H1 (cell line): ENCODE measurements at regions not wholly inside any gene's neighbourhood (a gene's known extent, or its start where the extent isn't known, plus 50 kb on each side); places are given as distances from the start of the nearest gene placed in this dataset.
A peak's percentile ranks its signal among the peaks of the same experiment; 100 is the strongest.

ENCODE experiments used
- CBX8 ChIP-seq: fragments of 300-800, 300-1000 bp; sonication (generic); IDR thresholded peaks from 2 replicates; pipeline ENCODE4 v1.7.1; 2016; ENCODE audit warnings: low read depth, low read length, borderline replicate concordance
- CEBPB ChIP-seq: IDR thresholded peaks from 2 replicates; pipeline ENCODE4 v1.6.1; 2012; ENCODE audit warnings: low read depth, low read length
- CHD2 ChIP-seq: IDR thresholded peaks from 2 replicates; pipeline ENCODE4 v1.6.1; 2012; ENCODE audit warnings: low read length, improper control_type of control experiment
- GABPA ChIP-seq: IDR thresholded peaks from 2 replicates; pipeline ENCODE4 v1.6.1; 2011; ENCODE audit warnings: mild to moderate bottlenecking, low read length, moderate library complexity, borderline replicate concordance; ENCODE audit not compliant: insufficient read depth
- KDM1A ChIP-seq: fragments of 200-600, 300-600 bp; sonication (generic); IDR thresholded peaks from 2 replicates; pipeline ENCODE4 v1.7.1; 2016; ENCODE audit warnings: mild to moderate bottlenecking, low read length, borderline replicate concordance
- MAFK ChIP-seq: IDR thresholded peaks from 2 replicates; pipeline ENCODE4 v1.6.1; 2012; ENCODE audit warnings: low read depth, mild to moderate bottlenecking, improper control_type of control experiment, low read length
- POU5F1 ChIP-seq: IDR thresholded peaks from 2 replicates; pipeline ENCODE4 v1.6.1; 2011; ENCODE audit warnings: low read depth, mild to moderate bottlenecking, low read length, moderate library complexity
- RAD21 ChIP-seq, 2 experiments: IDR thresholded peaks in 1 of 2; conservative IDR thresholded peaks in 1 of 2; 2 replicates each; pipeline ENCODE4 v1.6.1; 2011; ENCODE audit warnings: low read depth in 2 of 2, low read length in 2 of 2, improper control_type of control experiment in 1 of 2, inconsistent platforms in 1 of 2, mild to moderate bottlenecking in 1 of 2, moderate library complexity in 1 of 2
- ZNF274 ChIP-seq: IDR thresholded peaks from 2 replicates; pipeline ENCODE4 v1.7.0; 2012; ENCODE audit warnings: low read length, borderline replicate concordance; ENCODE audit errors: extremely low read depth
- TF ChIP-seq, protein P1 (sequence below): fragments of 300-600 bp; sonication (generic); IDR thresholded peaks from 2 replicates; pipeline ENCODE4 v1.7.1; 2012; ENCODE audit warnings: low read length, moderate library complexity, mild to moderate bottlenecking, inconsistent platforms; ENCODE audit not compliant: insufficient replicate concordance

DNA sequence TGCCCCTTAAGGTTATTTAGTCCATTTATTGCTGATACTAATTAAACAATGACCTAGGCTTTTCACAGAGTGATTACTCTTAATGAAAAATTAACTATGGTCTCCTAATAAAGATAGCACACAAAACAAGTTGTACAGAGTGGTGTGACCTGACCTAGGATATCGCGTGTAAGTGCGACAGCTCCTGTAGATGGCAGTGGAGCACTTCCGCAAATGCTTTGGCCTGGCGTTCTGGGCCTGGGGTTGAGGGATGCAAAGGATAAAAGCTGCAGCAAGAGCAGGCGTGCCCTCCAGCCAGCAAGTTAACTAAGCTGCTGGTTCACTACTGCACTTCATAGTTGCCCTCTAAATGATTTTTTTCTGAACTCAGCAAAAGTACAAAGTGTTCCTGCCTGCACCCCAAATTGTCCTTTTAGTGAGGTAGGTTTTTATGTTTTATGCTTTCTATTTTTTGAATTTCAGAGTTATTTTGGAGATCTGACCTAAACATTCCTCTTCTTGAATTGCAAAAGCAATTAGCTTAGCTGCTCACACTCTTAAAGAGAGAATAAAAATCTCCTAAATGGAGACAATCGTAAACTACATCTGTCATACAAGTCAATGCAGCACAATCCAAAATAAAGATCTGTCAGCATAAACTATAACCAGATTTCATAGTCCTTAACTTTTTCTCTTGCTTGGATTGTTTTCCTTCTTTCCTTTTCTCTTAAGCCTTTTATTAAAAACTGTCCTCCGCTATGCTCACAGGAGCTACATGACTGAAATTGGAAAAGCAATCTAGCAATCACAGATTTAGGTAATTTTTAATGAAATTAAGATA is 379.6 kb downstream of the LRIG3 start (continued):
- TF ChIP-seq MAFK: no peak
- TF ChIP-seq RAD21 (IDR thresholded peaks at IDR 0.05 in 1 of 2, conservative IDR thresholded peaks at IDR 0.05 in 1 of 2; ENCODE audit: low read depth in 2 of 2, low read length in 2 of 2): peak; percentile 97
- no peak for TF ChIP-seq CEBPB
- TF ChIP-seq, protein P1, sequence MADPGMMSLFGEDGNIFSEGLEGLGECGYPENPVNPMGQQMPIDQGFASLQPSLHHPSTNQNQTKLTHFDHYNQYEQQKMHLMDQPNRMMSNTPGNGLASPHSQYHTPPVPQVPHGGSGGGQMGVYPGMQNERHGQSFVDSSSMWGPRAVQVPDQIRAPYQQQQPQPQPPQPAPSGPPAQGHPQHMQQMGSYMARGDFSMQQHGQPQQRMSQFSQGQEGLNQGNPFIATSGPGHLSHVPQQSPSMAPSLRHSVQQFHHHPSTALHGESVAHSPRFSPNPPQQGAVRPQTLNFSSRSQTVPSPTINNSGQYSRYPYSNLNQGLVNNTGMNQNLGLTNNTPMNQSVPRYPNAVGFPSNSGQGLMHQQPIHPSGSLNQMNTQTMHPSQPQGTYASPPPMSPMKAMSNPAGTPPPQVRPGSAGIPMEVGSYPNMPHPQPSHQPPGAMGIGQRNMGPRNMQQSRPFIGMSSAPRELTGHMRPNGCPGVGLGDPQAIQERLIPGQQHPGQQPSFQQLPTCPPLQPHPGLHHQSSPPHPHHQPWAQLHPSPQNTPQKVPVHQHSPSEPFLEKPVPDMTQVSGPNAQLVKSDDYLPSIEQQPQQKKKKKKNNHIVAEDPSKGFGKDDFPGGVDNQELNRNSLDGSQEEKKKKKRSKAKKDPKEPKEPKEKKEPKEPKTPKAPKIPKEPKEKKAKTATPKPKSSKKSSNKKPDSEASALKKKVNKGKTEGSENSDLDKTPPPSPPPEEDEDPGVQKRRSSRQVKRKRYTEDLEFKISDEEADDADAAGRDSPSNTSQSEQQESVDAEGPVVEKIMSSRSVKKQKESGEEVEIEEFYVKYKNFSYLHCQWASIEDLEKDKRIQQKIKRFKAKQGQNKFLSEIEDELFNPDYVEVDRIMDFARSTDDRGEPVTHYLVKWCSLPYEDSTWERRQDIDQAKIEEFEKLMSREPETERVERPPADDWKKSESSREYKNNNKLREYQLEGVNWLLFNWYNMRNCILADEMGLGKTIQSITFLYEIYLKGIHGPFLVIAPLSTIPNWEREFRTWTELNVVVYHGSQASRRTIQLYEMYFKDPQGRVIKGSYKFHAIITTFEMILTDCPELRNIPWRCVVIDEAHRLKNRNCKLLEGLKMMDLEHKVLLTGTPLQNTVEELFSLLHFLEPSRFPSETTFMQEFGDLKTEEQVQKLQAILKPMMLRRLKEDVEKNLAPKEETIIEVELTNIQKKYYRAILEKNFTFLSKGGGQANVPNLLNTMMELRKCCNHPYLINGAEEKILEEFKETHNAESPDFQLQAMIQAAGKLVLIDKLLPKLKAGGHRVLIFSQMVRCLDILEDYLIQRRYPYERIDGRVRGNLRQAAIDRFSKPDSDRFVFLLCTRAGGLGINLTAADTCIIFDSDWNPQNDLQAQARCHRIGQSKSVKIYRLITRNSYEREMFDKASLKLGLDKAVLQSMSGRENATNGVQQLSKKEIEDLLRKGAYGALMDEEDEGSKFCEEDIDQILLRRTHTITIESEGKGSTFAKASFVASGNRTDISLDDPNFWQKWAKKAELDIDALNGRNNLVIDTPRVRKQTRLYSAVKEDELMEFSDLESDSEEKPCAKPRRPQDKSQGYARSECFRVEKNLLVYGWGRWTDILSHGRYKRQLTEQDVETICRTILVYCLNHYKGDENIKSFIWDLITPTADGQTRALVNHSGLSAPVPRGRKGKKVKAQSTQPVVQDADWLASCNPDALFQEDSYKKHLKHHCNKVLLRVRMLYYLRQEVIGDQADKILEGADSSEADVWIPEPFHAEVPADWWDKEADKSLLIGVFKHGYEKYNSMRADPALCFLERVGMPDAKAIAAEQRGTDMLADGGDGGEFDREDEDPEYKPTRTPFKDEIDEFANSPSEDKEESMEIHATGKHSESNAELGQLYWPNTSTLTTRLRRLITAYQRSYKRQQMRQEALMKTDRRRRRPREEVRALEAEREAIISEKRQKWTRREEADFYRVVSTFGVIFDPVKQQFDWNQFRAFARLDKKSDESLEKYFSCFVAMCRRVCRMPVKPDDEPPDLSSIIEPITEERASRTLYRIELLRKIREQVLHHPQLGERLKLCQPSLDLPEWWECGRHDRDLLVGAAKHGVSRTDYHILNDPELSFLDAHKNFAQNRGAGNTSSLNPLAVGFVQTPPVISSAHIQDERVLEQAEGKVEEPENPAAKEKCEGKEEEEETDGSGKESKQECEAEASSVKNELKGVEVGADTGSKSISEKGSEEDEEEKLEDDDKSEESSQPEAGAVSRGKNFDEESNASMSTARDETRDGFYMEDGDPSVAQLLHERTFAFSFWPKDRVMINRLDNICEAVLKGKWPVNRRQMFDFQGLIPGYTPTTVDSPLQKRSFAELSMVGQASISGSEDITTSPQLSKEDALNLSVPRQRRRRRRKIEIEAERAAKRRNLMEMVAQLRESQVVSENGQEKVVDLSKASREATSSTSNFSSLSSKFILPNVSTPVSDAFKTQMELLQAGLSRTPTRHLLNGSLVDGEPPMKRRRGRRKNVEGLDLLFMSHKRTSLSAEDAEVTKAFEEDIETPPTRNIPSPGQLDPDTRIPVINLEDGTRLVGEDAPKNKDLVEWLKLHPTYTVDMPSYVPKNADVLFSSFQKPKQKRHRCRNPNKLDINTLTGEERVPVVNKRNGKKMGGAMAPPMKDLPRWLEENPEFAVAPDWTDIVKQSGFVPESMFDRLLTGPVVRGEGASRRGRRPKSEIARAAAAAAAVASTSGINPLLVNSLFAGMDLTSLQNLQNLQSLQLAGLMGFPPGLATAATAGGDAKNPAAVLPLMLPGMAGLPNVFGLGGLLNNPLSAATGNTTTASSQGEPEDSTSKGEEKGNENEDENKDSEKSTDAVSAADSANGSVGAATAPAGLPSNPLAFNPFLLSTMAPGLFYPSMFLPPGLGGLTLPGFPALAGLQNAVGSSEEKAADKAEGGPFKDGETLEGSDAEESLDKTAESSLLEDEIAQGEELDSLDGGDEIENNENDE: no peak
- peak; percentile 3; the same call in 1 of the 2 replicates for TF ChIP-seq CHD2
- TF ChIP-seq KDM1A: no peak
- TF ChIP-seq CBX8: no peak
- no peak for TF ChIP-seq POU5F1
- no peak for TF ChIP-seq GABPA
- TF ChIP-seq ZNF274: no peak
